Activated T-cell treated with anti-CD3 and anti-CD28 coated beads, Interleukin-2, amount 50 U/mL, for 4 hours (primary cell): ENCODE measurements at regions not wholly inside any gene's neighbourhood (a gene's known extent, or its start where the extent isn't known, plus 50 kb on each side); places are given as distances from the start of the nearest gene placed in this dataset.
"Not testable (repeated sequence)": the region's sequence is repeated elsewhere in the genome, so short reads cannot be mapped to it uniquely, and the experiment has no call there.

Source experiments
- ATAC-seq, 2 donors: fragments of 200-7000 bp; cut with Tn5 transposase; one replicate each; pipeline ENCODE4 v1.10.0; 2021
- DNase-seq: peaks from one replicate; pipeline ENCODE4 v3.0.0-alpha.2; 2020
- H3K27me3 Mint-ChIP-seq: one replicate; pipeline ENCODE4 v1.8.0; 2021; ENCODE audit warnings: low read depth, mixed read lengths
- H3K36me3 Mint-ChIP-seq: one replicate; pipeline ENCODE4 v1.8.0; 2022; ENCODE audit warnings: mixed read lengths; ENCODE audit not compliant: insufficient read depth
- H3K4me1 Mint-ChIP-seq: one replicate; pipeline ENCODE4 v1.8.0; 2021; ENCODE audit warnings: low read depth, mixed read lengths
- H3K4me3 Mint-ChIP-seq: one replicate; pipeline ENCODE4 v1.8.0; 2021; ENCODE audit warnings: mild to moderate bottlenecking, moderate library complexity, mixed read lengths
- H3K9me3 Mint-ChIP-seq: one replicate; pipeline ENCODE4 v1.8.0; 2021; ENCODE audit warnings: mixed read lengths

DNA sequence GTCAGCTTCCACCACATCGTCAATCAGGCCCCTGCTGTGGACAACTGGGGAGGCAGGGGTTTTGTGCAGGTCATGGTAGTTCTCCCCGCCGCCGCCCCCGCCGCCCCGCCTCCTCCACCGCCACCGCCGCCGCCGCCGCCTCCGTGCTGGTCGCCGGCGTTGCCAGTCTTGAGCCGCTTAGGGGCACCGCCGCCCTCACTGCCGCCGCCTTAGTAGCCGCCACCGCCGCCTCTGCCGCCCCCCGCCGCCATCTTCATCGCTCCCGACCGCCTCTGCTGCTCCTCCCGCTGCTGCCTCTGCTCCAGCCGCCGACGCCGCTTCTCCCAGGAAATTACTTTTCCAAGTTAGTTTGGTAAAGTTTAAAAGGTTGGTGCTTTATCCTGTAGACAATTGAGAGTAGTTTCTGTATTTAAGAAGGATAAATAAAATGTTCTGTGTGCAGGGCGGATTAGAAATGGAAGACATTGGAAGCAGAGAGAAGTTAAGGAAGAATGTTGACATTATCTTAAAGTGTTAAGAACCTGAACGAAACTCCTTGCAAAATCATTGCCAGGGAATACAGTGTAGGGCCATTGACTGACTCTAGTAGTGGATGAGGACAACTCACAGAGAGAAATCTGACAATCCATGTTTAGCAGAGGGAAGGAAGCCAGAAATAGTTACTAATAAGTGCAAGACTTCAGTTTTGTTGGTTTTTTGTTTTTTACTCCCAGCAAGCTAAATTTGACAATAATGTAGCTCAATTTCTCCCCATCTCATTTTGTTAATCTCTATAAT is 53.0 kb upstream of the GOLGA8A start:
- Mint-ChIP-seq H3K36me3 (no peaks in the 10 kb centered on the region), H3K4me1 (peaks cover 3% of the 10 kb centered on the region), H3K9me3 (peaks cover 4% of the 10 kb centered on the region), H3K27me3 (peaks cover 72% of the 10 kb centered on the region), H3K4me3 (no peak overlapping the region)
- DNase-seq, result no peak
- no peak for ATAC-seq

DNA sequence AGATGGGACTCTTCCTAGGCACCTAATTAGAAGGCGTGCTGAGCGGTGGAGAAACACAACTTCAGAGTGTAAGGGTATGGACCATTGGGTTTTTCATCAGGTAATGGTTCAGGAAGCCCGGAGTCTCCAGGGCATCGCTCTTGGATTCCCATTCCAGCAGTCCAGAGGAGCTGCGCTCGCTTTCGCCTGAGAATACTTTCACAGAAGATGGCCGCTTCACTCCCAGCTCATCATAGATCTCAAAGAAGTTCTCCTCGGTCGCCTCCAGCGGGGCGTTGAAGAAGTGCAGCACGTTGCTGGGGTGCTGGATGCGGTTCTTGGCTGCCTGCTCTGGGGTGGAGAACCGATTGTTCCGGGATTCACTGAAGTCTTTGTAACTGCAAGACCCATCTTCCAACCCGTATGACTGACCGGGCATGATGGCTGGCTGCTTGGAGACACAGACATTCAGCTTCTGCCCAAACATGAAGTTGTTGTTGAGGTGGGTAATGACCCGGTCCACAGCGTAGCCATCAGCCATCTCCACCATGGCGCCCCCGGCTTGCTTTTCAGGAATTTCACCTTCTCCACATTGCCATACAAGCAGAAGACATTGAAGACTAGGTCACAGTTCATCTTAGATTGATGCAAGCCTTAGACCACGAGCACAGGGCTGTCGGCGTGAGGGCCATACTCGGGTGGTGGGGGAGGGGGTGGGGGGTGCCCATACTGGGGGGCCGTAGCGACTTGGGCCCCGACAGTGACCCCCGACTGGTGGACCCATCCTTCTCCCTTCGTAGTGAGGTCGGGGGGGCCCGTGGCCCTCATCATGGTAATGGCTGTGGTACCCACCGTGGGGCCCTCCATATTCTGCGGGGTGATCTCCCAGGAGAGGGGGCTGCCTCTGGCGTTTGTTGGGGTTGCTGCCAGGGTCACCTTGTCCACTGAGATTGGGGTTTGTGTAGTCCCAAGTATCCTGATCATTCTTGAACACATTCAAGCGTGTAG is 51.7 kb upstream of the GOLGA8A start:
- ATAC-seq, H3K4me1 Mint-ChIP-seq, DNase-seq, H3K4me3 Mint-ChIP-seq, H3K36me3 Mint-ChIP-seq, H3K9me3 Mint-ChIP-seq: not testable (repeated sequence)
- H3K27me3 Mint-ChIP-seq, result peaks cover 79% of the 10 kb centered on the region
